OCI-LY7 (cell line): ENCODE measurements at regions not wholly inside any gene's neighbourhood (a gene's known extent, or its start where the extent isn't known, plus 50 kb on each side); places are given as distances from the start of the nearest gene placed in this dataset.

Source experiments
- BruUV-seq: library from RNA; stranded (reverse); fragments of 400-500 nt; replicated peaks from 2 replicates; lab custom pipeline; 2021; lab: Mats Ljungman, UMichigan
- CTCF ChIA-PET: fragments of 300-600 bp; sonication (Branson Sonifier 250); formaldehyde crosslinking; loops from one replicate; lab custom pipeline; 2022; ENCODE audit warnings: antibody characterized with exemption; ENCODE audit not compliant: unreplicated experiment; lab: Charles Lee
- POLR2A ChIA-PET: fragments of 300-600 bp; sonication (Branson Sonifier 250); formaldehyde crosslinking; loops from one replicate; lab custom pipeline; 2022; ENCODE audit warnings: antibody characterized with exemption; lab: Charles Lee
- DNase-seq: peaks from one replicate; pipeline ENCODE4 v3.0.0-alpha.2; 2015; ENCODE audit warnings: low spot score
- H2AFZ ChIP-seq: fragments of 200-600 bp; sonication (generic), shearing (Covaris generic); 2 replicates; pipeline ENCODE4 v1.6.1; 2014; ENCODE audit warnings: mild to moderate bottlenecking, antibody characterized with exemption, low read length, moderate library complexity
- H3K27ac ChIP-seq: fragments of 200-600 bp; sonication (generic); 2 replicates; pipeline ENCODE4 v1.5.1; 2014; ENCODE audit warnings: mixed run types, low read depth, mild to moderate bottlenecking, moderate library complexity, low read length, inconsistent platforms; ENCODE audit not compliant: poor library complexity, severe bottlenecking
- H3K36me3 ChIP-seq: fragments of 200-600 bp; sonication (generic); 2 replicates; pipeline ENCODE4 v1.6.1; 2014; ENCODE audit warnings: mild to moderate bottlenecking, antibody characterized with exemption, low read length, moderate library complexity, mixed read lengths; ENCODE audit not compliant: insufficient read depth
- H3K4me1 ChIP-seq: fragments of 200-600 bp; sonication (generic); 2 replicates; pipeline ENCODE4 v1.5.1; 2014; ENCODE audit warnings: mild to moderate bottlenecking, low read length; ENCODE audit not compliant: insufficient read depth, poor library complexity, severe bottlenecking
- H3K4me2 ChIP-seq: fragments of 200-600 bp; sonication (generic); 2 replicates; pipeline ENCODE4 v1.6.1; 2014; ENCODE audit warnings: mild to moderate bottlenecking, low read length
- H3K4me3 ChIP-seq: fragments of 200-600 bp; sonication (generic); 2 replicates; pipeline ENCODE4 v1.5.1; 2014; ENCODE audit warnings: mild to moderate bottlenecking, low read depth, low read length; ENCODE audit not compliant: poor library complexity, severe bottlenecking
- H3K79me2 ChIP-seq: fragments of 200-600 bp; sonication (generic); 2 replicates; pipeline ENCODE4 v1.6.1; 2016; ENCODE audit warnings: low read depth, mild to moderate bottlenecking, low read length, moderate library complexity, mixed read lengths; ENCODE audit not compliant: insufficient read depth
- H3K9me2 ChIP-seq: fragments of 200-600 bp; sonication (generic); 2 replicates; pipeline ENCODE4 v1.6.1; 2016; ENCODE audit warnings: mild to moderate bottlenecking, low read length, mixed read lengths; ENCODE audit not compliant: insufficient read depth
- H3K9me3 ChIP-seq: fragments of 200-600 bp; sonication (generic); 2 replicates; pipeline ENCODE4 v1.6.1; 2014; ENCODE audit warnings: mild to moderate bottlenecking, mixed run types, low read length, mixed read lengths
- H4K20me1 ChIP-seq: fragments of 200-600 bp; sonication (generic); 2 replicates; pipeline ENCODE4 v1.6.1; 2014; ENCODE audit warnings: mild to moderate bottlenecking, antibody characterized with exemption, low read length, moderate library complexity, mixed read lengths; ENCODE audit not compliant: insufficient read depth
- EZH2phosphoT487 ChIP-seq: fragments of 200-600 bp; sonication (generic); IDR thresholded peaks from 2 replicates; pipeline ENCODE4 v1.6.1; 2018; ENCODE audit warnings: low read depth, borderline replicate concordance, mild to moderate bottlenecking, mixed run types, antibody characterized with exemption, low read length, moderate library complexity, mixed read lengths
- intact Hi-C: fragments of 100-400 bp; cut with micrococcal nuclease; formaldehyde crosslinking; loops from one replicate; pipeline ENCODE4 v1.10.0; 2022; ENCODE audit not compliant: unreplicated experiment
- TF ChIP-seq, protein P1 (sequence below): fragments of 200-600 bp; sonication (generic); conservative IDR thresholded peaks from 2 replicates; pipeline ENCODE4 v1.5.1; 2014; ENCODE audit warnings: mild to moderate bottlenecking, antibody characterized with exemption, low read length, moderate library complexity, mixed read lengths

DNA sequence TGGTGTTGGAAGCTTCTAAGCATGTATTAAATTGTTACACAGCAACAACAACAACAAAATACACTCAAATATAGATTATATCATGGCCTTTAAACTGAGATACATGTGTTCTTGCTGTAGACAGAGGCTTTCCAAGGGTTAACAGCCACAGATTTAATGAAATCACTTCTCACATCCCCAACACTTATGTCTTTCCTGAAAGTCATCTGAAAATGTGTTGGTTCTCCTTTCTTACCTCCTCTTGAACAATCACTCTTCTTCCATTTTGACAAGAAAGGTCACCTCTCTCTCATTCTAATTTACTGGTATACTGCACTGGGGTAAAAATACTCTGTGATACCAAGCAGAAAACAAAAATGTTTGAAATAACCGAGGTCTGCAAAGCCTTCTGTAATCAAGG, 507.3 kb upstream of the KCNMB2 start:
- Histone ChIP-seq H2AFZ (no peak overlapping the region), H3K4me3 (no peak overlapping the region), H3K36me3 (no peaks in the 10 kb centered on the region), H4K20me1 (no peaks in the 10 kb centered on the region; the same call in 1 of the 2 replicates), H3K27ac (no peak overlapping the region), H3K4me1 (no peaks in the 10 kb centered on the region), H3K9me2 (no peaks in the 10 kb centered on the region), H3K79me2 (no peaks in the 10 kb centered on the region), H3K4me2 (no peak overlapping the region), H3K9me3 (no peaks in the 10 kb centered on the region)
- DNase-seq, result no peak
- CTCF ChIA-PET, result no interaction called here
- POLR2A ChIA-PET, result interaction anchor here (0.7 kb wide), 1 partner anchor 12 kb away, joined by 4 read pairs; no protein-coding TSS in a partner anchor
- BruUV-seq, result no TSS peak
- TF ChIP-seq, protein P1, sequence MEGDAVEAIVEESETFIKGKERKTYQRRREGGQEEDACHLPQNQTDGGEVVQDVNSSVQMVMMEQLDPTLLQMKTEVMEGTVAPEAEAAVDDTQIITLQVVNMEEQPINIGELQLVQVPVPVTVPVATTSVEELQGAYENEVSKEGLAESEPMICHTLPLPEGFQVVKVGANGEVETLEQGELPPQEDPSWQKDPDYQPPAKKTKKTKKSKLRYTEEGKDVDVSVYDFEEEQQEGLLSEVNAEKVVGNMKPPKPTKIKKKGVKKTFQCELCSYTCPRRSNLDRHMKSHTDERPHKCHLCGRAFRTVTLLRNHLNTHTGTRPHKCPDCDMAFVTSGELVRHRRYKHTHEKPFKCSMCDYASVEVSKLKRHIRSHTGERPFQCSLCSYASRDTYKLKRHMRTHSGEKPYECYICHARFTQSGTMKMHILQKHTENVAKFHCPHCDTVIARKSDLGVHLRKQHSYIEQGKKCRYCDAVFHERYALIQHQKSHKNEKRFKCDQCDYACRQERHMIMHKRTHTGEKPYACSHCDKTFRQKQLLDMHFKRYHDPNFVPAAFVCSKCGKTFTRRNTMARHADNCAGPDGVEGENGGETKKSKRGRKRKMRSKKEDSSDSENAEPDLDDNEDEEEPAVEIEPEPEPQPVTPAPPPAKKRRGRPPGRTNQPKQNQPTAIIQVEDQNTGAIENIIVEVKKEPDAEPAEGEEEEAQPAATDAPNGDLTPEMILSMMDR, result no peak
- TF ChIP-seq EZH2phosphoT487, result no peak
- intact Hi-C loops, result no loop called here

DNA sequence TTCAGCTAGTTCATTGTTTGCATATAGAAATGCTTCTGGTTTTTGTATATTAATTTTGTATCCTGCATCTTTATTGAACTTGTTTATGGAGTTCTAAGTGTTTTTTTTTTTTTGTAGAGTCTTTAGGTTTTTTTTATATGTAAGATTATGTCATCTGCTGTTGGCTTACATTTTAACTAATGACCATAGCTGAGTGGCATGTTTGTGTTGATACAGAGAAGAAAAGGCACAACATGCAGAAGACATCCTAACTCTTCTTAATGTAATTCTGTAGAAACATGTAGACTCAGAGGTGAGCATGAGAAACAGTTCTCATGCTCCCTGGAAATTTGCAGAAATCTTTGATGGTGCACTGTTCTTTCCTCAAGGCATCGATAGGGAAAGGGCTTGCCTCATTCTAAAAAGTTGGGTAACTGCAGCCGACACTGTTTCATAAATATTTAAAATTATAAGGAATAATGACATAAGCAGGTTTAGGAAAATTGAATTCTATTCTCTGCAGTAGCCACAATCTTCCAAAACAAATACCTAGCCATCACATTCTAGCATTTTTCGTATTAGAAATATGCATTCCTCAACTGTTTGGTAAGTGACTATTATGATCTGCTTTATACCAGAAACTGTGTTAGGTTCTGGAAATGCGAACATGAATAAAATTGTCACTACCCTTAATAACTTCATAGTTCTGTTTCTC, 499.6 kb upstream of the KCNMB2 start:
- Histone ChIP-seq H3K9me2 (no peaks in the 10 kb centered on the region), H3K36me3 (no peaks in the 10 kb centered on the region), H3K79me2 (no peaks in the 10 kb centered on the region), H3K4me1 (no peaks in the 10 kb centered on the region), H2AFZ (no peak overlapping the region), H3K4me2 (no peak overlapping the region), H3K9me3 (no peaks in the 10 kb centered on the region), H3K27ac (no peak overlapping the region), H3K4me3 (no peak overlapping the region), H4K20me1 (no peaks in the 10 kb centered on the region)
- no peak for TF ChIP-seq EZH2phosphoT487
- TF ChIP-seq, protein P1, result no peak
- no peak for DNase-seq
- no TSS peak for BruUV-seq
- ChIA-PET CTCF (no interaction called here), POLR2A (interaction anchor here (0.7 kb wide), 1 partner anchor 890 kb away, joined by 4 read pairs; no protein-coding TSS in a partner anchor)
- intact Hi-C loops, result no loop called here

DNA sequence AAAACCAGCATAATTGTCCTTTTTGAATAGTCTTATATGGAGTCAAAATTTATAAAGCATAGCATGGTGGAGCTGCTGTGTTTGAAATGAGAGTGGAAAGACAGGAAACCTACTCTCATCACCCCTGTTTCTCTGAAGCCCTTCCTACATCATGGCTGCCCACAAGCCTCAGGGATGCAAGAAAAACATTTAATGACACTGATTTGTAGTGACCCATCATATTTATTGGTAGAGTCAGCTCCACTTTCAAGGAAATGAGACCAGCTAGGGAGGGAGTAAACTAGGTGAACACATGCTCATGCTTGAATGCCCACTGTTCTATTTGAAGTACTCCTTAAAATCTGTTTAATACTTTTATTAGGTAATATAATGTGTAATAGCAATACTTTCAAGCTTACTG, 494.3 kb upstream of the KCNMB2 start:
- CTCF ChIA-PET, result no interaction called here
- Histone ChIP-seq H3K4me2 (no peak overlapping the region), H3K27ac (no peak overlapping the region), H3K4me3 (no peak overlapping the region), H2AFZ (no peak overlapping the region), H3K79me2 (no peaks in the 10 kb centered on the region), H3K9me3 (no peaks in the 10 kb centered on the region), H3K36me3 (no peaks in the 10 kb centered on the region), H3K4me1 (no peaks in the 10 kb centered on the region), H4K20me1 (no peaks in the 10 kb centered on the region), H3K9me2 (no peaks in the 10 kb centered on the region)
- DNase-seq, result no peak
- BruUV-seq, result no TSS peak
- no peak for TF ChIP-seq EZH2phosphoT487
- TF ChIP-seq, protein P1, result no peak
- intact Hi-C loops, result no loop called here
- POLR2A ChIA-PET, result no interaction called here
